Tibial artery (tissue), 4 donors: ENCODE measurements at regions not wholly inside any gene's neighbourhood (a gene's known extent, or its start where the extent isn't known, plus 50 kb on each side); places are given as distances from the start of the nearest gene placed in this dataset.
A peak's percentile ranks its signal among the peaks of the same experiment; 100 is the strongest.

Experiments used
- DNase-seq, 2 donors: peaks; one replicate each; pipeline ENCODE4 v3.0.0-alpha.2; 2019
- H3K27ac ChIP-seq, 2 donors: fragments of 200-600 bp; sonication (generic) in 1 of 2; 1 replicate in 1 of 2; 2 replicates in 1 of 2; pipeline ENCODE4 v1.5.1; 2018 to 2019; ENCODE audit warnings: mild to moderate bottlenecking in 1 of 2
- H3K27me3 ChIP-seq, 2 donors: fragments of 200-600 bp; sonication (generic) in 1 of 2; one replicate each; pipeline versions ENCODE4 v1.5.1 to v1.6.0; 2016 to 2019
- H3K36me3 ChIP-seq, 3 donors: fragments of 200-600 bp; sonication (generic) in 2 of 3; one replicate each; pipeline ENCODE4 v1.5.1; 2016 to 2019; ENCODE audit warnings: mild to moderate bottlenecking in 2 of 3
- H3K4me1 ChIP-seq, 4 donors: fragments of 200-600 bp; sonication (generic) in 2 of 4; 1 replicate in 3 of 4; 2 replicates in 1 of 4; pipeline ENCODE4 v1.5.1; 2016 to 2019
- H3K4me3 ChIP-seq, 2 donors: fragments of 200-600 bp; sonication (generic) in 1 of 2; 1 replicate in 1 of 2; 2 replicates in 1 of 2; pipeline ENCODE4 v1.5.1; 2018 to 2019; ENCODE audit warnings: mild to moderate bottlenecking in 2 of 2
- H3K9me3 ChIP-seq, 3 donors: fragments of 200-600 bp; sonication (generic) in 1 of 3; one replicate each; pipeline ENCODE4 v1.5.1; 2016 to 2019
- intact Hi-C: fragments of 100-400 bp; cut with DNase I; formaldehyde crosslinking; loops from one replicate; pipeline ENCODE4 v1.15.0; 2023; ENCODE audit warnings: low total_unique reads
- TF ChIP-seq, protein P1 (sequence below), 2 experiments: fragments of 200-600 bp in 1 of 2; fragments of 450-650 bp in 1 of 2; IDR thresholded peaks; one replicate each; pipeline ENCODE4 v1.5.1; 2017 to 2019; ENCODE audit warnings: antibody characterized with exemption in 2 of 2, mild to moderate bottlenecking in 1 of 2, moderate library complexity in 1 of 2

GRCh38 chr14:82850576-82850975 is 1316.9 kb upstream of the SEL1L start:
- TF ChIP-seq, protein P1, sequence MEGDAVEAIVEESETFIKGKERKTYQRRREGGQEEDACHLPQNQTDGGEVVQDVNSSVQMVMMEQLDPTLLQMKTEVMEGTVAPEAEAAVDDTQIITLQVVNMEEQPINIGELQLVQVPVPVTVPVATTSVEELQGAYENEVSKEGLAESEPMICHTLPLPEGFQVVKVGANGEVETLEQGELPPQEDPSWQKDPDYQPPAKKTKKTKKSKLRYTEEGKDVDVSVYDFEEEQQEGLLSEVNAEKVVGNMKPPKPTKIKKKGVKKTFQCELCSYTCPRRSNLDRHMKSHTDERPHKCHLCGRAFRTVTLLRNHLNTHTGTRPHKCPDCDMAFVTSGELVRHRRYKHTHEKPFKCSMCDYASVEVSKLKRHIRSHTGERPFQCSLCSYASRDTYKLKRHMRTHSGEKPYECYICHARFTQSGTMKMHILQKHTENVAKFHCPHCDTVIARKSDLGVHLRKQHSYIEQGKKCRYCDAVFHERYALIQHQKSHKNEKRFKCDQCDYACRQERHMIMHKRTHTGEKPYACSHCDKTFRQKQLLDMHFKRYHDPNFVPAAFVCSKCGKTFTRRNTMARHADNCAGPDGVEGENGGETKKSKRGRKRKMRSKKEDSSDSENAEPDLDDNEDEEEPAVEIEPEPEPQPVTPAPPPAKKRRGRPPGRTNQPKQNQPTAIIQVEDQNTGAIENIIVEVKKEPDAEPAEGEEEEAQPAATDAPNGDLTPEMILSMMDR (IDR thresholded peaks at IDR 0.05), result no peak
- no peaks in the 10 kb centered on the region for H3K4me1 ChIP-seq
- H3K36me3 ChIP-seq, result no peaks in the 10 kb centered on the region
- no peaks in the 10 kb centered on the region for H3K27me3 ChIP-seq
- H3K27ac ChIP-seq, result no peak overlapping the region
- DNase-seq, result no peak
- H3K9me3 ChIP-seq, result no peaks in the 10 kb centered on the region
- H3K4me3 ChIP-seq, result no peak overlapping the region
- intact Hi-C loops, result no loop called here

GRCh38 chr14:82854131-82854530 is 1320.5 kb upstream of the SEL1L start:
- H3K9me3 ChIP-seq, result no peaks in the 10 kb centered on the region
- H3K27me3 ChIP-seq, result no peaks in the 10 kb centered on the region
- no peaks in the 10 kb centered on the region for H3K36me3 ChIP-seq
- TF ChIP-seq, protein P1 (IDR thresholded peaks at IDR 0.05), result no peak
- no peak overlapping the region for H3K4me3 ChIP-seq
- H3K27ac ChIP-seq, result no peak overlapping the region
- intact Hi-C loops, result no loop called here
- H3K4me1 ChIP-seq, result no peaks in the 10 kb centered on the region
- no peak for DNase-seq

DNA sequence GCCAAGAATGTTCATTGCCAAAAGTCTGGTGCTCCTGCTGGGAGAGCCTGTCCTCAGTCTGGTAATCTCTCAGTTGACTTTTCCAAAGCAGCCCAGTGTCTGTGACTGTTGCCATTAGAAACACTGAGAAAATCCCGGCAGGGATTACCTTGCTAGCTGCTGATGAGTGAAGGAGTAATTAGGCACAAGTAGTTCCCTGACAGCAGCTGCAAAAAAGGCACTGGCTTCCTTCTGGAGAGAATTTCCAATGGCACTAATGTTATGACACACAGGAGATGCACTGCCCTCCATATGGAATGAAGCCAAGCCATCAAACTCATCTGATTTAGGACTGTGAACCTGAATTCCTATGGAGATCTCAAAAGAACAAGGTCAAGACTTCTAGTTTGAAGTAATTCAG is 1321.2 kb upstream of the SEL1L start:
- no peaks in the 10 kb centered on the region for H3K27me3 ChIP-seq

DNA sequence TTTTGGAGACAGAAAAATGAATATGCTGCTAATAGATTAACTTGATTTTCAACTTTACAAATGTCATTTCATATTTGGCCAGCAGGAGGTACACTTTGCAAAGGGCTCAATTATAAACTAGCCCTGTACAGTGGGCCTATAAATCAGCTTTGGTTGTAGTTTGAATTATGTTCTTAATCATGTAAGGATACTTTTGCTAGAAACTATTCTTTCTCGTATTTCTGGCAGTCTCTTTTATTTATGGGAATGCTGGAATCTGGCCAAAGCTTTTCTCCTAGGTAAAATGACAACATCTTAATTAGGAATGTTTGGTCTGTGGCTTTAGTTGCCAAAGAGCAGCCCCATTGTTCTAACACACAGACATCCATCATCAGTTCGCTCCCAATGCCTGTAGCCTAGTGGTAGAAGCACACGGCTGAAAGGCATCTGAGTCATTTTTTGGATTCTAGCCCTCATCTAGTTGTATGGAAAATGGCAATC is 1322.3 kb upstream of the SEL1L start:
- H3K36me3 ChIP-seq, result no peaks in the 10 kb centered on the region
- no peaks in the 10 kb centered on the region for H3K9me3 ChIP-seq
- no peak for DNase-seq
- intact Hi-C loops, result no loop called here
- no peaks in the 10 kb centered on the region for H3K27me3 ChIP-seq
- TF ChIP-seq, protein P1 (IDR thresholded peaks at IDR 0.05), result peak; percentile 26 to 29
- H3K4me1 ChIP-seq, result no peaks in the 10 kb centered on the region
- no peak overlapping the region for H3K27ac ChIP-seq
- no peak overlapping the region for H3K4me3 ChIP-seq

More for the DNA sequence above, 1321.2 kb upstream of the SEL1L start:
- no peaks in the 10 kb centered on the region for H3K36me3 ChIP-seq
- TF ChIP-seq, protein P1 (IDR thresholded peaks at IDR 0.05), result no peak
- no peak overlapping the region for H3K4me3 ChIP-seq
- intact Hi-C loops, result no loop called here
- DNase-seq, result no peak
- no peaks in the 10 kb centered on the region for H3K9me3 ChIP-seq
- H3K27ac ChIP-seq, result no peak overlapping the region
- no peaks in the 10 kb centered on the region for H3K4me1 ChIP-seq

DNA sequence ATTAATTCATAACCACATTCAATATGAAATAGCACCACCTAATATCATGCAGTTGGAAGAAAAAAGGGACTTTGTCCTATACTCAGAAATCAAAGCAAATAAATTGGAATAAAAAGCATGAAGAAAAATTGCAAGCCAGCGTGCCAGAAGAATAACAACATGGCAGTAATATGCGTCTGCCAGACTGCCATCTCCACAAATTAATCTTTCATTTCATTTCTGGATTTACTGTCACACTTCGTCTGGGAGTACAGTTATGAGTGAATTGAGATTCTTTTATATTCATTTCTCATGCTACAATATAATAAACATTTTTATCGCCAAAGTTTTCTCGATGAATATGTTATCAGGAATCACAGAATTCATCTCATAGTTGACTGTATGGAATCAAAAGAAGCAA is 1327.7 kb upstream of the SEL1L start:
- Histone ChIP-seq H3K27ac (no peak overlapping the region), H3K36me3 (no peaks in the 10 kb centered on the region), H3K4me3 (no peak overlapping the region), H3K9me3 (peaks cover 0 to 7% (median 0%) of the 10 kb centered on the region in 3 donors), H3K27me3 (no peaks in the 10 kb centered on the region), H3K4me1 (no peaks in the 10 kb centered on the region)
- intact Hi-C loops, result no loop called here
- no peak for DNase-seq
- TF ChIP-seq, protein P1 (IDR thresholded peaks at IDR 0.05), result no peak

GRCh38 chr14:82872494-82872893 is 1338.8 kb upstream of the SEL1L start:
- H3K36me3 ChIP-seq, result no peaks in the 10 kb centered on the region
- intact Hi-C loops, result no loop called here
- no peaks in the 10 kb centered on the region for H3K27me3 ChIP-seq
- no peak overlapping the region for H3K27ac ChIP-seq
- H3K9me3 ChIP-seq, result no peaks in the 10 kb centered on the region
- no peak overlapping the region for H3K4me3 ChIP-seq
- H3K4me1 ChIP-seq, result no peaks in the 10 kb centered on the region
- TF ChIP-seq, protein P1 (IDR thresholded peaks at IDR 0.05), result no peak
- no peak for DNase-seq
